HG02938 (cell line): ENCODE measurements at regions not wholly inside any gene's neighbourhood (a gene's known extent, or its start where the extent isn't known, plus 50 kb on each side); places are given as distances from the start of the nearest gene placed in this dataset.
"Not testable (repeated sequence)": the region's sequence is repeated elsewhere in the genome, so short reads cannot be mapped to it uniquely, and the experiment has no call there.

Experiments
- ATAC-seq: cut with Tn5 transposase; IDR thresholded peaks from one replicate; pipeline ENCODE4 v1.9.1; 2021; ENCODE audit warnings: mild to moderate bottlenecking, moderate library complexity; ENCODE audit not compliant: unreplicated experiment

DNA sequence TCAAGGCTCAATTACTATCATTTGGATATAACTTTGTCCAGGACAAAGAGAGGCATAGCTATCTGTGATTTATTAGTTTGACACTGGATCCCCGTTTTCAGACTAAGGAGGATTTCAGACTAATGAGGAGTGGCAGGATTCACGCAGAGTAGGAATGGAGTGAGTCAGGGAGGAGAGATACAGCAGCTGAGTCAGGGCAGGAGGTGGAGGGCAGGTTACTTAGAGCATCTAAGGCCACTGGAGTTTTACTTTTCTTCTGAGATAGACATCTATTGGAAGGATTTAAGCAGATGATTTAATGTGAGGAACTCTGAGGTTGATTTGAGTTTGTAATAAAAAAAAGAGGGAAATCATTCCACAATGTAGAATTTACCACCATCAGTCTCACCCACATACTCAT is 110.6 kb downstream of the RPIA start:
- ATAC-seq: not testable (repeated sequence)

DNA sequence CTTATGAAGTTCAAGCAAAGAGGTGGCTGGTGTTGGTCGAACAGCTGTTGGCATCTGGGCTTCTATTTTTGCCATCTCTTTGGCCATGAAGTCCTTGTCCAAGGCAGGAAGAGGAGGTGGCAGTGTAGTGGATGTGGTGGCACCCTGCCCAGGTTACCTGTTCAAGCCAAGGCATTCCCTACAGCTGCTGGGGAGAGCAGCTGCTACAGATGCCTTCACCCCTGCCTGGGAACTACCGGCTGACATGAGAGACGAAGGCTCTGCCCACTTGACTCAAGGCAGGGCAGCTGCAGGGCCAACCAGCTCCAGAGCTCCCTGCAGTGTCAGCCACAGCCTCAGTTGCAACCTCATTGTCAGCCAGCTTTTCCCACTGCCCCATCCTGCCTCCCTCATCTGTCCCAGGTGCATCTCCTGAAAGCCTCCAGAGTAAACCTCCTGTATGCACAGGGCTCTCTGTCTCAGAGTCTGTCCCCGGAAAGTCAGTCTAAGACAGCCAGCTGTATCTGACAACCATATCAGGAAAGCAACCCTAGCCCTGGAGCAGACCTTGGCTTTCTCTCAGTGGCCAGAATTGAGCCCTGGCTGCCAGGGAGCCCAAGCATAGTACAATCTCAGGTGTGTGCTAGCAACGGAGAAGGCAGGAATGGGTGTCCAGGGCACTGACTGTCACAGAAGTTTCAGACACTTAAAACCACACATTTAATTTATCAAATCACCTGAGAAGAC is 115.9 kb downstream of the RPIA start:
- no peak for ATAC-seq

DNA sequence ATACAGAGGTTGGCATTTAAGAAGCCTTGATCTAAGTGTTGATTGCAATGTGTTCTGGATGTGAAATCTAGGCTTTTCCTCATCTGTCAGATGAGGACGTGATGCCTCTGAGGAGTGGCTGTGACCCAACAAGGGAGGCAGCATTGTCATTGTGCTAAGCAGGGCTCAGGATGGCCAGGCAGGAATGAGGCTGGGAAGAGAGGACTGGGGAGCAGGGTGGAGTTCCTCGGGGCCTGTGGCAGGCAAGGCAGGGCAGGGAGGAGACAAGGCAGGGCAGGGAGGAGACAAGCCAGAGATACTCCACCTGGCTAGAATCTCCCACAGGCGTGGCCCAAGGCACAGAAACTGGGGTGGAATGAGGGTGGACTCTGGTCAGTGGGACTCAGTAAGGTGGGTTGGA is 116.6 kb downstream of the RPIA start:
- ATAC-seq: no peak

DNA sequence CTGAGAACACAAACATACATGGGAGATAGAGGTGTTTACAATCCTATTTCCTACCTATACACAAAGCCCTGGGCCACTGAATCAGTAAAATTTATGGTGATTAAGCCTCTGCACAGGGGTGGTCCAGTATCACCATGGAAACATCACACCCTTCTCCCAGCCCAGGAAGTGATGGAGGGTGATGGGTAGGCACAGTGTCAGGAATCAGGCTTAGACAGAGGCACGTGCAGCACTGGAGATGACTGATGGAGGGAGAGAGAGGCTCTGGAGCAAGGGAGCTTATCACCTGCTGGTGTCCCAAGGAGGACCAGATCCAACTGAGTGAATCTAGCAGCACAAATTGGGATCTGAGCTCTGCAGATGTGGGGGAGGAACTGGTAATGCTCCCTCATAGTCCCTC is 117.2 kb downstream of the RPIA start:
- ATAC-seq: no peak

DNA sequence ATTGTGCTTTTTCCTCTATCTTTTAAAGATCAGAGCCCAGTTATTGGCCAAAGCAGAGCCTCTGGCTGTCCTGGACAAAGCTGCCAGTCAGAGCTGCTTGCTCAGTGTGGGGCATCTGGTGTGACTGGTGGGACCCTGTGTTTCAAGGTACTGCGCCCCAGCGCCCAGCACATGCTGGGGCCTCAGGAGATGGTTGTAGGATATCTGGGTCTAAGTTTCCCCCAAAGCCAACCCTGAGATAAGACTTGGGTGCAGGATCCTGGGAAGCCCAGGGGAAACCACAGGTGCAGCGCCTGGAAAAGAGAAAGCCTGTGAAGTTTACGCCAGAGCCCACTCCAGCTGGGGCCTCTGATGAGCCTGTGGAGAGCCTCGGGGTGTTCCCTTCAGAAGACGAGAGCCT is 117.7 kb downstream of the RPIA start:
- no peak for ATAC-seq

DNA sequence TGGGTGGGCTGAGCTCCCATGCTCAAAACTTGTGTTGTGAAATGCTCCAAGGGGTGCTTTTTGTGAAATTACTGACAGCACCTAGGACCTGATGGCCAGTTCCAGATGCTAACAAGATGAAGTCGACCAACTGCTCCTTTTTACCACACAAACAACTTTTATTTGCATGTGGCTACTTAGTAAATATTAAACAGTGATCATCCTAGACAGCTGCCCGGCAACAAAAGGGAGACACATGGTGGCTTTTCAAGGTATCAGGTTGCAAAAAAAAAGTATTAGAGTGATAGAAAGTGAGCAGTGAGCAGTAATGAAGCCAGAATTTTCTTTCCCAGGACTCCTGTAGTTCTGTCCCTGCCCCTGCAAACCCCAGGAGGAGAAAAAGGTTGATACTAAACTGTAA is 118.5 kb downstream of the RPIA start:
- peak; percentile 89 for ATAC-seq

DNA sequence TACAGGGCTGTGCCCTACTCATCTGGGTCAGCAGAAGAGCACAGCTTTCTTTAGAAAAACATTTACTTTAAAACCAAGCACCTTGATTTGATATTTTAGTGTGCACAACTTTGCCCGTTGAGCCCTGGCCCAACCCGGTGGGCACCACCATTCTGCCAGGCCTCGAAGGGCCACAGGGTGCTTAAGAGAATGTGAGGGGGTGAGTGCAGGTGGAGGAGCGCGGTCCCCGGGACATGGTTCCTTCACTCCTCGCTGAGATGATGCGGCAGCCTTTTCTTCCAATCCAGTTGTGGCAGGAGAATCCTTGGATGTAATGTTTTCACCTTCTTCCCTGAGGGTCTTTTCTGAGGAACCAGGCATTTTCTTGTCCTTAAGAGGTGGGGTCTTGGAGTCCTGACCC is 119.0 kb downstream of the RPIA start:
- no peak for ATAC-seq

DNA sequence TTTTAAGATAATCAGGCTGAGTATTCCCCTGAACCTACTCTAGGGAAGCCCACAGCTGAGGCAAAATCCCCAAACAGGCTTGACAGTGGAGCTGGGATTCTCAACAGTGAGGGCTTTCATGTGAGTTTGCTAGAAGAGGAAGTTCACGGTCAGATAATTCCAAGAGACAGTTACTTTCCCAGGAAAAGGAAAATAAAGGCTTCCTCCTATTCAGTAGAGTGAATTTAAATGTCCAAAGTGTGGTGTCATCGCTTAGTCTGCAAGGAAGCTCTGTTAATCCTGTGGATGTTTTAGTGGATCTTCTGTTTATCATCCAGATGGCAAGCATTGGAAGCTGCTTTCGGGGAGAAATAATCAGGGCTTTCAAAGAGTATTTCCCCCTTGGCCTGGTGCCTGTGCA is 119.8 kb downstream of the RPIA start:
- no peak for ATAC-seq

DNA sequence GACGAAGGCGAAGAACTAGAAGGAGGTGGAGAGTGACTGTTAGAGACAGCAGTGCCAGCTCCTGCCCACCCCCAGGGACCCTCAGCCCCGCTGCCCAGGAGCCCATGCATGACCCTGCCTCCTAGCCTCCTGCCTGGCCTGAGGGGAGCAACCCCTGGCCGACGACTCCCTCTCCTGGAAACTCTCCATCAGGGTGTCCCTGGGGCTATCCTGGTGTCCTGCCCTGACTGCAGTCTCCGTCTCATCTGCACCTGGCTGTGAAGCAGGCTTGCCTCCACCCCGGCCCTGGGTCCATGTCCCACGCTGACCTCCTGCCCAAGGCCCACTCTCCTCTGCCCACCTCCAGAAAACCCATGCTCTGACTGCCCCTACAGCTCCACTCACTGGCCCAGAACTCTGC is 120.2 kb downstream of the RPIA start:
- no peak for ATAC-seq

DNA sequence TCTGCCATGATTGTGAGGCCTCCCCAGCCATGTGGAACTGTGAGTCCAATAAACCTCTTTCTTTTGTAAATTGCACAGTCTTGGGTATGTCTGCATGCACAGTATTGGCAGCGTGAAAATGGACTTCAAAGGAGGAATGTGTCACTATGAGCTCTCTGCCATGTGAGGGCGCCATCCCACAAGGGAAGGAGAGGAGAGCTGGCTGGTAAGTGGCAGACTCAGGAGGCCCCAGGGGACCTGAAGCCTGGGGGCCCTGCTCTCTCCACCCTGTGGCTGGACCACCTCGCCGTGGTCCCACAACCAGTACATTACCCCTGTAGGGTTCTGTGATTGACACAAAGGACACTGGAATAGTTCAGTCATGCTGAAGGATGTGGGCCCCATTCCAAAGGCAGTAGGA is 122.1 kb downstream of the RPIA start:
- no peak for ATAC-seq

DNA sequence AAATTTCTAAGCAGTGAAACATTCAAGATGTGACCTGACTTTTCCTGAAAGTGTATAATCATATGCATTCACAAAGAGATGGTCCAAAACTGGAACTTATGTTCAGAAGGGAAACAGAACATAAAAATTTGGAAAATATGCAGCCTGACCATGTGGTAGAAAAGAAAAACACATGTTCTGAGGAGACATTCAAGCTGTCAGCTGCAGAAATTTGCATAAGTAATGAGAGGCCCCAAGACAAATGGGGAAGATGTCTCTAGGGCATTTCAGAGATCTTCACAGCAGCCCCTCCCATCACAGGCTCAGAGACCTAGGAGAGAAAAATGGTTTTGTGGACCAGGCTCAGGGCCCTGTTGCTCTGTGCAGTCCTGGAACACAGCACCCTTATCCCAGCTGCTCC is 123.8 kb downstream of the RPIA start:
- no peak for ATAC-seq

DNA sequence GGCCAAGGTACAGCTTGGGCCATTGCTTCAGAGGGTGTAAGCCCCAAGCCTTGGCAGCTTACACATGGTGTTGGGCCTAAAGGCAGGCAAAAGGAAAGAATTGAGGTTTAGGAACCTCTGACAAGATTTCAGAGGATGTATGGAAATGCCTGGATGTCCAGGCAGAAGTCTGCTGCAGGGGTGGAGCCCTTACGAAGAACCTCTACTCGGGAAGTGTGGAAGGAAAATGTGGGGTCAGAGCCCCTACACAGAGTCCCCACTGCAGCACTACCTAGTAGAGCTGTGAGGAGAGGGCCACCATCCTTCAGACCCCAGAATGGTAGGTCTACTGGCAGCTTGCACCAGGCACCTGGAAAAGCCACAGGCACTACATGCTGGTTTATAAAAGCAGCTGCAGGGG is 124.2 kb downstream of the RPIA start:
- ATAC-seq: no peak

DNA sequence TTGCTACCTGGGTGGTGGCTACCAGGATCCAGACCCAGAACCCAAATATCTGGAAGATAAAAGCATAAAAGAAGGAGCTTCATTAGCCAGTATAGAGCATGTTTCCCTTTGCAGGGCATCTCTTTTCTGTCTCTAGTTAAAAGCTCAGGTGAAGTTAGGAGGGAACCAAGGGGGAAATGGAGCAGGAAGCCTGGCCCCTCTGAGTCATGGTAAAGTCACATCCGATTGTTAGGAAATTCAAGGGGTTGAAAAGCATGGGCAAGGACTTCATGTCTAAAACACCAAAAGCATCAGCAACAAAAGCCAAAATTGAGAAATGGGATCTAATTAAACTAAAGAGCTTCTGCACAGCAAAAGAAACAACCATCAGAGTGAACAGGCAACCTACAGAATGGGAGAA is 126.9 kb downstream of the RPIA start:
- ATAC-seq: no peak

DNA sequence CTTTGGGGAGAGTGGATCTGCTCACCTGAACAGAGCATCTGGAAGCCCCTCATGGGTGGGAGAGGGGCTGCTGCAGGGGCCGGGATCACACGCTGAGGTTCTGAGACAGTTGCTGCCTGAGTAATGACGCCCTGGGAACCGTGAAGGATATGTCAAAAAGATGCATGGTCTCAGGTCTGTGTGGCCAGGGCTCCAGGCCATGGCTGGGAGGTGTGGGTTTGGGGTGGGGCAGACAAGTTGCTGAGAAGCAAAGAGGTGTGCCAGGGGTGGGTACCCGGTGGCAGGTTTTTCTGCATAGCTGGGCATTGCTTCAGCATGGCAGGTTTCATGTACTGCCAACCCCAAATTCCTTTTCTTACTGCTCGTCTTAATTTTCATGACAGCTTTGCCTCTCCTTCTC is 133.5 kb downstream of the RPIA start:
- ATAC-seq: no peak

DNA sequence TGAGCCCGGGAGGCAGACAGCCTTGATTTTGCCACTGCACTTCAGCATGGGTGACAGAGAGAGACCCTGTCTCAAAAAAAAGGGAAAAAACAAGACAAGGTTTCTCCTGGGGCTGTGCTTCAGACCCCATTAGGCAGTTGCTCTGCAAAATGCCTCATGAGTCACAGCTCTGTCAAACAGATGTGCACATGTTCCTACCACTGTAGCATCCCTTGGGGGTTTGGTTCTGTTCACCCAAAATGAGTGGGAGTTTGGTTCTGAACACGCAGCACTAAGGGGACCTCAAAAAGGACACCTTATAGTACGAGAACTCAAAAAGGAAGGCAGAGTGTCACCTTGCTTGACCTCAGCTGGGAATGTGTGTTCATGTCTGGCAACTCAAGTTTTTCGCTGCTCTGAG is 134.9 kb downstream of the RPIA start:
- no peak for ATAC-seq

DNA sequence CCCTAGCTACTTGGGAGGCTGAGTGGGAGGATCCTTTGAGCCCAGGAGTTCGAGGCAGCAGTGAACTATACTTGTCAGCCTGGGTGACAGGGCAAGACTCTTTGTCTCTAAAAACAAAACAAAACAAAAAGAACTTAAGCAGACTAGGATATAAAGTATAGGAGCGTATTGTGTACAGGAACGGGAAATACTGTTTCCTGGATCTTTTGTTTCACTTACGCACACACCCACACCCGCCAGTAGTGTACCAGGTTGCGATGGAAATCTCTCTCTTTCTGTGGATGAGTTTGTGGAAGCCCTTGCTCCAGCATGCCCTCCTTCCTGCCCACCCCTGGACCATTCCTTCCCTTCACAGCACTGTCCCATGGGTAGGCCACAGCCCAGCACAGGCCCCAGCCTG is 136.3 kb downstream of the RPIA start:
- no peak for ATAC-seq

DNA sequence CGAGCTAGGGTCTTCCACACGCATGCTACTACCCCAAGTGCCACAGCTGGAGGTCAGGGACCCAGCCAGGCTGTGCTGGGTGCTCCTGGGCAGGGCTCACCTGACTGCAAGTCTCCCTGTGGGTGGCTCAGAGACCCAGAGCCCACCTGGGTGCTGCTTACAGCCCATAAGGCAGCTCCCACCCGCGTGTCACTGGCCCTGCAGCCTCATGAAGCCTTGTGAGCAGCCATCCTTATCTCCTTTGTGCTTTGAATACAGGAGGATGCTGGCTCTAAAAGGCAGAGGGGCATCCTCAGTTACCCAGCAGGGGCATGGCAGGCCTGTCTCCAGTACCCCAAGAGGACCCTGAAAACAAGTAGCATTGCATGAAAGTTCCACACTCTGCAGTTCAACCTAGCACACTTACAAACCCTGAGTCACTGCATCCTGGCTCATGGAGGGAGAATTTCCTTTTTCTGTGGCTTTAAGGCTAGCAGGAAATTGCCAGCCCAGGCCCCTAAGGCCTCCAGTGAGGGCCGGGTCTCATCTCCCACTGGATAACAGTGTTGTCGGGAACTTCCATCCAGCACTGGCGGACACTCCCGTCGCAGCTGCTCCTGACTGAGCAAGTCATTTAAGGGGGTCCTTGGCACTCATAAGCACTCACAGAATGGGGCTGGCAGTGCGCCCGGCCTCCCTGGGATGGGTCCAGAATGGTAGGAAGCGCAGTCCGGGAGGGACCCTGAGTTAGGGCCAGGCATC is 137.1 kb downstream of the RPIA start:
- no peak for ATAC-seq

DNA sequence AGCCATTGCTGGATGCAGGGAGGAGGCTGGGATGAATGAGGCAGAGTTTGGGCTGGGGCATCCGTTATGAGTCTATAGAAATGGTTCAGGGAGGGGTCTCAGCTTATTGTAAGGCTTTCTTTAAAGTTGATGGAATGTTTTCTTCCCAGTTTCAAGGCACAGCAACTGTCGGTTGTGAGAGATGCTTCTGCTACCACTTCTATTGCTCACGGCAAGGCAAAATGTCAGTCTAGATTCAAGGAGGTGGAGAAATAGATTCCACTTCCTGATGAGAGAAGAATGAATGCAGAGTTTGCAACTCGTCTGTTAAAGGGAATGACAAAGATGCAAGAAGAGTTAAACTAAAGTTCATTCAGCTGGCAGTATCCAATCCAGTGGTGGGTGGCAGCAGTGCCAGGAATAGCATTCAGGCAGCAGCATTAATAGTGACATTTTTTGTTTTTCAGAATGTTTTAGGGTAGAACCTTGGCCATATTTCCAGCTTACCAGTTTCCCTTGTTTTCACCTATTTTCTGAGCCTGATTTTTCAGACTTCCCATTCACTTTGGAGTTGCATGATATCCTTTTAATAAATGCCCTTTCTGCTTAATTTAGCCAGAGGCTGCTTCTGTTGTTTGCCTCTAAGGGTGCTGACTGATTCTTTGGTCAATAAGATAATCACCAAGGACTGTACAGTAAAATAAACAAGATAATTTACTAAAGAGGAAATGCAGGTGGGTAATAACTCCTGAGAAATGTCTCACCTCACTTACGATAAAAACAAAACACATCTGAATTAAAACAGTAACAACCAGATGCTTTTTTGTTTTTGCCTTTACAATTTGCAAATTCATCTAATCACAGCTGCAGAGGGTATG is 138.4 kb downstream of the RPIA start:
- ATAC-seq: no peak

DNA sequence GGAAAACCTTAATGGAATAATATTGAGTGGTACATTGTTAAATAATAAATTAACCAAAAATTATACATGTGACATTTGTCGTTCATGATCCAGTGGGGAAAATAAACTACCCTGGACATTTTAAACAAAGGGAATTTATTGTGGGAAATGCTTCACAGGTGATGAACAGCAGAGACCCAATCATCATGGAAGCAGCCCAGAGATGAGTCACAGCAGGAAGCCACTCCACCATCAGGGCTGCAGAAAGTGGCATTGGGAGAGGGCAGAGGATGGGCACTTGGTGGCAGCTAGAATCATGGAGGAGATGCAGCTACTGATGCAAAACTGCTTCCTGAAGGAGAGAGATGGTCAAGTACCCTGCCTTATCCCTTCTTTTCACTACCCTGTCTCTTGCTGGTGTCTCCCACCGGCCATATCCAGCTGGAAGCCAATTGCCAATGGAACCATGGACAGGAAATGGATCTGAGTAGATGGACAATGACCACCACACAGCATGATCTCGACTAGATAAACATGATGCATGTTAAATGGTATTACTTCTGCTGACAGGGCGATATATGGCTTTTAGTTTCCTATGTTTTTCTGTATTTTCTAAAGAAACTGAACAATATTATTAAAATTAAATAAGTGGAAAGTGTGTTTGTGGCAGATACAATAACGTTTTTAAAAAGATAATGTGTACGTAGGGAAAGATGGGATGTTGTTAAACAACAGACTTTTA is 139.8 kb downstream of the RPIA start:
- no peak for ATAC-seq

DNA sequence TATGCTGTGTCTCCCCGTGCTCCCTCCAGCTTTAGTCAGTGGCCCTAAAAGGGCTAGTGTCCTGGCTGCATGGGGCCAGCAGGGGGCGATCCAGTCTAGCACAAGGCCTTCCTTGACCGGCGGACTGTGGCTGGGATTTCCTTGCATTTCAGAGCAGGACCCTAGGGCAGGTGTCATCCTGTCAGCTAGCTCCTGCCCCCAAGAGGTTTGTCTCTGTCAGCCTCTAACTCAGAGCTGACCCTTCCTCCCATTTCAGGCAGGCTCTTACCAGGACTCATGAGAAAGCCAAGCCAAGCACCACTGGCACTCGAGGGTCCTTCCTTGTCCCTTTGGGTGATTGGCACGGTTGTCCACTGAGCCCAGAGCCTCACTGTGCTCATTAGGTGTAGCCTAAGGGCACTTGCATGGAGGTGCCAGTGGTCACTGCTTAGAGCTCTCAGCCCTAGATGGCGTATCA is 140.3 kb downstream of the RPIA start:
- ATAC-seq: peak; percentile 72
